ENCODE measurements at regions not wholly inside any gene's neighbourhood (a gene's known extent, or its start where the extent isn't known, plus 50 kb on each side); places are given as distances from the start of the nearest gene placed in this dataset.

DNA sequence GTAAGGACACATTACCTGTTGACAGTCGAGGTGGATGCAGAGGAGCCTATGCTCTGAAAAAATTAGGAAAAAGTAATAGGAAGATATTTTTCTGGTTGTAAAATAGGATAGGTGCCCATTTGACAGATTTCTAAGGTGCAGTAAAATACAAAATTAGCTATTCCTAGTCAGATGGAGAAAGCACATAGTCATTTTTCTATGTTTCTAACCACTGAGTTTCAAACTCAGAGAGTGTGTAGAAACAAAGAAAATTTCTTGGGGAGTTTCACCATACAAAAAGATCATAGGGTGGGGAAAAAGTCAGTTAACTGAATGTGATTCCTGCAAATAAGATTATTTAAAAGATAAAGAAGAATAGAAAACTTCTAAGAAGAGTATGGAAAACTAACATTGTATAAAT is 666.9 kb downstream of the KCNT2 start:
- ChIA-PET RAD21 (ENCODE audit: low non-redundant PET in 1 of 2, low total read pairs in 2 of 2, uncharacterized antibody in 2 of 2, unreplicated experiment in 2 of 2) (no interaction called here), CTCF (no interaction called here), POLR2A (no interaction called here)
- no peaks in the 10 kb centered on the region; the same call in 1 of the 2 replicates for H3K9me2 ChIP-seq (ENCODE audit: insufficient read depth)
- H3K4me3 ChIP-seq (replicated peaks in 1 of 2; ENCODE audit: low read depth in 1 of 2, low read length in 2 of 2), result no peak overlapping the region
- H3K36me3 ChIP-seq (ENCODE audit: control insufficient read depth in 1 of 2, insufficient read depth in 2 of 2, low read length in 2 of 2), result no peaks in the 10 kb centered on the region
- H2AFZ ChIP-seq (ENCODE audit: low read depth, low read length, poor library complexity, severe bottlenecking), result no peak overlapping the region
- intact Hi-C loops (cut with micrococcal nuclease), result loop anchor here (2.0 kb wide), 1 partner anchor 203 kb away; no protein-coding TSS in a partner anchor
- H3K9ac ChIP-seq (ENCODE audit: low read length), result no peak overlapping the region
- no TSS peak for BruUV-seq (replicated peaks)
- no peak overlapping the region for H3K27ac ChIP-seq (ENCODE audit: low read depth, low read length)
- ATAC-seq (no peak), DNase-seq (ENCODE audit: low read depth, low spot score) (no peak)
- H3K9me3 ChIP-seq (ENCODE audit: control insufficient read depth in 1 of 2, insufficient read depth in 1 of 2, low read depth in 1 of 2, low read length in 2 of 2), result no peaks in the 10 kb centered on the region
- H3K4me2 ChIP-seq (ENCODE audit: low read length), result no peak overlapping the region
- H3K27me3 ChIP-seq (ENCODE audit: insufficient read depth, low read length), result no peaks in the 10 kb centered on the region
- H3K4me1 ChIP-seq (ENCODE audit: control insufficient read depth in 1 of 2, insufficient read depth in 2 of 2, low read length in 2 of 2), result no peaks in the 10 kb centered on the region
- H3K79me2 ChIP-seq (ENCODE audit: insufficient read depth, low read length), result no peaks in the 10 kb centered on the region
- H4K20me1 ChIP-seq (ENCODE audit: insufficient read depth), result no peaks in the 10 kb centered on the region
- TF ChIP-seq JUND (IDR thresholded peaks at IDR 0.05) (no peak), POLR2A (IDR thresholded peaks at IDR 0.05; ENCODE audit: borderline replicate concordance, extremely low read depth, insufficient read depth, insufficient read length) (no peak)

DNA sequence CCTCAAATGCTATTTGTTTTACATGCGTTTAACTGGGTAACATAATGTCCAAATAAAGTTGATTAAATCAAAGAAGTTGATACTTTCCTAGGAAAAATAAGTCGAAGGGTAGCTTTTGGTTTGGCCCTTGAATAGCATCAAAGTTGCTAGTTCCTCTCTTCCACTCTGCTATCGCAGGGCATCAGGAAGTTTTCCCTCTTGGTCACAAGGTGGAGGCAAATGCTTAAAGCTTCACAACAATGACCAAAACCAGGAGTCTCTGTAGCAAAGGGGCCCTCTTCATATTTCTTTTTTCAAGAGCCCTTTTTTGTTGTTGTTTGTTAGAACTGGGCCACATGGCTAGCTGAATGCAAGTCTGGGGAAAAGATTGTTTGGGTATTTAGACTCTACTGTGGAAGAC is 668.4 kb downstream of the KCNT2 start:
- DNase-seq (ENCODE audit: low read depth, low spot score) (no peak), ATAC-seq (peak; percentile 47; the same call in 1 of the 2 replicates)
- Histone ChIP-seq H3K4me1 (ENCODE audit: control insufficient read depth in 1 of 2, insufficient read depth in 2 of 2, low read length in 2 of 2) (no peaks in the 10 kb centered on the region), H3K27ac (ENCODE audit: low read depth, low read length) (no peak overlapping the region), H3K9ac (ENCODE audit: low read length) (no peak overlapping the region), H3K4me2 (ENCODE audit: low read length) (no peak overlapping the region), H3K79me2 (ENCODE audit: insufficient read depth, low read length) (no peaks in the 10 kb centered on the region), H3K36me3 (ENCODE audit: control insufficient read depth in 1 of 2, insufficient read depth in 2 of 2, low read length in 2 of 2) (no peaks in the 10 kb centered on the region), H3K9me2 (ENCODE audit: insufficient read depth) (no peaks in the 10 kb centered on the region; the same call in 1 of the 2 replicates), H3K4me3 (replicated peaks in 1 of 2; ENCODE audit: low read depth in 1 of 2, low read length in 2 of 2) (no peak overlapping the region), H2AFZ (ENCODE audit: low read depth, low read length, poor library complexity, severe bottlenecking) (no peak overlapping the region), H3K9me3 (ENCODE audit: control insufficient read depth in 1 of 2, insufficient read depth in 1 of 2, low read depth in 1 of 2, low read length in 2 of 2) (no peaks in the 10 kb centered on the region), H3K27me3 (ENCODE audit: insufficient read depth, low read length) (no peaks in the 10 kb centered on the region), H4K20me1 (ENCODE audit: insufficient read depth) (no peaks in the 10 kb centered on the region)
- ChIA-PET CTCF (interaction anchor here (1.5 kb wide), 1 partner anchor 209 kb away, joined by 5 read pairs; no protein-coding TSS in a partner anchor), POLR2A (no interaction called here), RAD21 (ENCODE audit: low non-redundant PET in 1 of 2, low total read pairs in 2 of 2, uncharacterized antibody in 2 of 2, unreplicated experiment in 2 of 2) (no interaction called here)
- intact Hi-C loops (cut with micrococcal nuclease), result loop anchor here (2.0 kb wide), 1 partner anchor 205 kb away; no protein-coding TSS in a partner anchor
- BruUV-seq (replicated peaks), result no TSS peak
- no peak for TF ChIP-seq ELF1 (IDR thresholded peaks at IDR 0.05; ENCODE audit: borderline replicate concordance, low read depth)
- TF ChIP-seq, protein P1, sequence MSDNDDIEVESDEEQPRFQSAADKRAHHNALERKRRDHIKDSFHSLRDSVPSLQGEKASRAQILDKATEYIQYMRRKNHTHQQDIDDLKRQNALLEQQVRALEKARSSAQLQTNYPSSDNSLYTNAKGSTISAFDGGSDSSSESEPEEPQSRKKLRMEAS (IDR thresholded peaks at IDR 0.05), result no peak
- no peak for TF ChIP-seq EZH2phosphoT487 (IDR thresholded peaks at IDR 0.05; ENCODE audit: borderline replicate concordance)
- TF ChIP-seq YY1 (IDR thresholded peaks at IDR 0.05; ENCODE audit: extremely low read depth, insufficient replicate concordance, low read depth, low read length), result no peak
- no peak for TF ChIP-seq POLR2AphosphoS5 (IDR thresholded peaks at IDR 0.05; ENCODE audit: low read depth, low read length)
- no peak for TF ChIP-seq EZH2 (IDR thresholded peaks at IDR 0.05)
- TF ChIP-seq, protein P2, sequence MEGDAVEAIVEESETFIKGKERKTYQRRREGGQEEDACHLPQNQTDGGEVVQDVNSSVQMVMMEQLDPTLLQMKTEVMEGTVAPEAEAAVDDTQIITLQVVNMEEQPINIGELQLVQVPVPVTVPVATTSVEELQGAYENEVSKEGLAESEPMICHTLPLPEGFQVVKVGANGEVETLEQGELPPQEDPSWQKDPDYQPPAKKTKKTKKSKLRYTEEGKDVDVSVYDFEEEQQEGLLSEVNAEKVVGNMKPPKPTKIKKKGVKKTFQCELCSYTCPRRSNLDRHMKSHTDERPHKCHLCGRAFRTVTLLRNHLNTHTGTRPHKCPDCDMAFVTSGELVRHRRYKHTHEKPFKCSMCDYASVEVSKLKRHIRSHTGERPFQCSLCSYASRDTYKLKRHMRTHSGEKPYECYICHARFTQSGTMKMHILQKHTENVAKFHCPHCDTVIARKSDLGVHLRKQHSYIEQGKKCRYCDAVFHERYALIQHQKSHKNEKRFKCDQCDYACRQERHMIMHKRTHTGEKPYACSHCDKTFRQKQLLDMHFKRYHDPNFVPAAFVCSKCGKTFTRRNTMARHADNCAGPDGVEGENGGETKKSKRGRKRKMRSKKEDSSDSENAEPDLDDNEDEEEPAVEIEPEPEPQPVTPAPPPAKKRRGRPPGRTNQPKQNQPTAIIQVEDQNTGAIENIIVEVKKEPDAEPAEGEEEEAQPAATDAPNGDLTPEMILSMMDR (IDR thresholded peaks at IDR 0.05 in 2 of 3, conservative IDR thresholded peaks at IDR 0.05 in 1 of 3; ENCODE audit: borderline replicate concordance in 1 of 3, insufficient read depth in 1 of 3, low read depth in 2 of 3, low read length in 2 of 3), result peak; percentile 10 to 29 (median 27); a peak in 2 of 6 replicates
- TF ChIP-seq CBX3 (IDR thresholded peaks at IDR 0.05; ENCODE audit: low read depth), result no peak
- peak; percentile 48 for TF ChIP-seq RAD21 (IDR thresholded peaks at IDR 0.05; ENCODE audit: low read depth)
- no peak for TF ChIP-seq SRF (IDR thresholded peaks at IDR 0.05; ENCODE audit: low read depth)
- TF ChIP-seq SP1 (IDR thresholded peaks at IDR 0.05; ENCODE audit: low read depth), result no peak

Measured in HCT116 (cell line).